ENCODE measurements at regions not wholly inside any gene's neighbourhood (a gene's known extent, or its start where the extent isn't known, plus 50 kb on each side); places are given as distances from the start of the nearest gene placed in this dataset.

DNA sequence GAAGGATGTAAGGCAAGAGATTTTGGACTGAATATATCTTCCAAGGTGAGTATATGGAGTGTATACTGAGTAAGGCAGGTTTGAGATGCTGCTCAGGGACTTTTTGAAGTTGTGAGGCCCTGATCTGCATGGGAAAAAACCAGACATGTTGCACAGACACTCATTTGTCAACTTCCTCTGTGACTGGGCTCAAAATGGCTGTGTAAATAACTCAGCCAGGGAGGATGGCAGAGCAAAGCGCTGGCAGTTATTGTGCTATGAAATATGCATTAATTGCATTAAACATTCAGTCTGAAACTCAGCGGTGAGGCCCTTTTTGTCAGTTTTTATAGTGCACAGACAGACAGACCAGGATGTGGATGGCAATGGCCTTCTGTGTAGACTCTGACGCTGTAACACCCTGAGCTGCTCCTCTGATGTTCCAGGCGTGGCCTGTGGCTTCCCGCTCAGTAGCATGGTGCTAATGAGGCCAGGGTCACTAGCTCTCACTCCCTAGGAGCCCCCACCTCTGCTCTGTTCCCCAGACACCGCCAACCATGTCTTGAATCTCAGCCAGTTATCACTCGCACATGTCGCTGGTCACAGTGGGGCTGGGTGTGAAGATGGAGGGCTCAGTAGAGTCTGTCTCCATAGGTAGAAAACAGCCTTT, 307.0 kb upstream of the PROX1 start:
- H3K4me3 ChIP-seq (ENCODE audit: low read length), result no peak overlapping the region
- TF ChIP-seq, protein P1, sequence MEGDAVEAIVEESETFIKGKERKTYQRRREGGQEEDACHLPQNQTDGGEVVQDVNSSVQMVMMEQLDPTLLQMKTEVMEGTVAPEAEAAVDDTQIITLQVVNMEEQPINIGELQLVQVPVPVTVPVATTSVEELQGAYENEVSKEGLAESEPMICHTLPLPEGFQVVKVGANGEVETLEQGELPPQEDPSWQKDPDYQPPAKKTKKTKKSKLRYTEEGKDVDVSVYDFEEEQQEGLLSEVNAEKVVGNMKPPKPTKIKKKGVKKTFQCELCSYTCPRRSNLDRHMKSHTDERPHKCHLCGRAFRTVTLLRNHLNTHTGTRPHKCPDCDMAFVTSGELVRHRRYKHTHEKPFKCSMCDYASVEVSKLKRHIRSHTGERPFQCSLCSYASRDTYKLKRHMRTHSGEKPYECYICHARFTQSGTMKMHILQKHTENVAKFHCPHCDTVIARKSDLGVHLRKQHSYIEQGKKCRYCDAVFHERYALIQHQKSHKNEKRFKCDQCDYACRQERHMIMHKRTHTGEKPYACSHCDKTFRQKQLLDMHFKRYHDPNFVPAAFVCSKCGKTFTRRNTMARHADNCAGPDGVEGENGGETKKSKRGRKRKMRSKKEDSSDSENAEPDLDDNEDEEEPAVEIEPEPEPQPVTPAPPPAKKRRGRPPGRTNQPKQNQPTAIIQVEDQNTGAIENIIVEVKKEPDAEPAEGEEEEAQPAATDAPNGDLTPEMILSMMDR (conservative IDR thresholded peaks at IDR 0.05; ENCODE audit: low read depth, low read length), result no peak
- no peak for DNase-seq (ENCODE audit: low read depth)

DNA sequence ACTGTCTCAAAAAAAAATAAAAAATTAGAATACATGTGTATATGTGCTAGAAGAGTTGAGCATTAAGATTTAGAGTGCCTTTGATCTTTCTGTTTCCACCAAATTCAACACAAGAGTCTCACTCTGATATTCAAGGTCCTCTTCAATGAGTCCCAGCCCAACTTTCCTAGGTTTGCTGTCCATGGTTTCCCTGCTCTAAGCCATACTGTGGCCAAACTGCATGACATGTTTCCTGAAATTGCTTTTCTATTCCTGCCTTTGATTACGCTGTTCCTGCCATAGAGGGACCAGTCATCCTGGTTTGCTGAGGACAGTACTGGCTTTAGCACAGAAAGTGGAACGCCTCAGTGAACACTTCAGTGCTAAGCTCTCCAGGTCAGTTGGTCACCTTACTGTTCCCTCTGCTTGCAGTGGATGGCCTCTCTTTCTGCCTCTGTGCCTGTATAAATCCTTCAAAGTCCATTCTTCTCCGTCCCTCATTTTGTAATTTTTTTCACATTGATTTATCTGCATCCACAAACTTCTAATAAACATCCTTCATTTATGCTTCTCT, 305.9 kb upstream of the PROX1 start:
- H3K4me3 ChIP-seq (ENCODE audit: low read length), result no peak overlapping the region
- no peak for DNase-seq (ENCODE audit: low read depth)
- TF ChIP-seq, protein P1 (conservative IDR thresholded peaks at IDR 0.05; ENCODE audit: low read depth, low read length), result no peak

DNA sequence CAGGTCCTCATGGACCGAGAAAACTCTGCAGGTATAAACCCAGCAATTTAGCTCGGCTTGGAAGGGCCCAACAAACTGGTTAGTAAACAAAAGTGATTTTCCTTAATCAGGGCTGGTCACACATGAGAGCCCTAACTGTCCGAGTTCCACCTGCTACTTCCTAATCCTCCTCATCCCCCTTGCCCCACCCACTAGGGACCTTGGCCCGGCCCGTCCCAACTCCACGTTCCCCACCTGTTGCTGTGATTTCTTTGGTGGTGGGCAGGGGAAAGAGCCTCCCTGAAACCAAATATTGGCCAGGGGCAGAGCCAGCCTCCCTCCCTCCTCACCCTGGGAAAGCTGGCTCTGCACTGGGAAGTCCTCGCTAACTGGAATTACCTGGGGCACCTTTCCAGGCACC, 304.2 kb upstream of the PROX1 start:
- no peak for DNase-seq (ENCODE audit: low read depth)
- TF ChIP-seq, protein P1 (conservative IDR thresholded peaks at IDR 0.05; ENCODE audit: low read depth, low read length), result no peak
- no peak overlapping the region for H3K4me3 ChIP-seq (ENCODE audit: low read length)

DNA sequence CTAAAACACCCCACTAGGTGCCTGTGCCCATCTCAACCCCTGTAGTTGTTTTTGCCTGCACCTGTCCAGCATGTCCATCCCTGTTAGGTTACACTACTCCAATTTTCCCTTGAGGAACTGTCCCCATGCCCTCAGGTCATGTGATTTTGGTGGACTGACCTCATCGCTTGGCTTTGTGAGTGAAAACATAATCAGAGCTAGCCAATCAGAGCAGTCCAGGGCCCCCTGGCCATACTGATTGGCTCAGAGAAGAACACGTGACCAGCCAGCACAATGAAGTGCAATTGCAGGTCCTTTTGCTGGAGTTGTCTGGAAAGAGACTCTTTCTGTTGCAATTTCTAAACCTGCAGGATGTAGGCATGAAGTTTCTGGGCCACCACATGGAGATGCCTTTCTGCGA, 303.3 kb upstream of the PROX1 start:
- no peak overlapping the region for H3K4me3 ChIP-seq (ENCODE audit: low read length)
- no peak for DNase-seq (ENCODE audit: low read depth)
- TF ChIP-seq, protein P1 (conservative IDR thresholded peaks at IDR 0.05; ENCODE audit: low read depth, low read length), result no peak

DNA sequence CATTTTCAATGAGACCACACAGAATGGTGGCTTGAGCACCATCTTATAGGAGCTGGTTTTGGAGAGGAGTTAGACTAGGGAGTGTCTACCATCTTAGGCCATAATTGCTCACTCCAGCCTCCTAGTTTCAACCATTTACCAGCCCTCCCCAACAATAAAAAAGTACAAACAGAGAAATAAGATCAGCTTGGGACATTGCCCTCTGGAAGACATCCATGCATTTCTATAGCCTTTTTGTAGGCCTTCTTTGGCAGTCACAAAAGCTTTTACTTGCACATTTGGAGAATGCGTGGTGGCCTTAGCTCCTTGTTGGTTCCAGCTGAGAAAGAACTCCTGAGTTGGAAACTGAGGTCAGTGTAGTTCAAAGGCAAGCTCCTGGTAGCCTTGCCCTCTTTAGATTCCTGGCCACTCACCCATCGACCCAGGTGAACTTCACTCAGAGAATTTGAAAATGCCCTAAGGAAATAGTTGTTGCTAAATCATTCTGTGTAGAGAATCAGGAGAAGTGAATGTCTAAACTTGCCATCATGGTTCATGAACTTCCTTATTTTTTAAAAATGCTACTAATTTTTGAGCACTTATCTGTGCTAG, 301.7 kb upstream of the PROX1 start:
- TF ChIP-seq, protein P1 (conservative IDR thresholded peaks at IDR 0.05; ENCODE audit: low read depth, low read length), result no peak
- H3K4me3 ChIP-seq (ENCODE audit: low read length), result no peak overlapping the region
- DNase-seq (ENCODE audit: low read depth), result no peak

DNA sequence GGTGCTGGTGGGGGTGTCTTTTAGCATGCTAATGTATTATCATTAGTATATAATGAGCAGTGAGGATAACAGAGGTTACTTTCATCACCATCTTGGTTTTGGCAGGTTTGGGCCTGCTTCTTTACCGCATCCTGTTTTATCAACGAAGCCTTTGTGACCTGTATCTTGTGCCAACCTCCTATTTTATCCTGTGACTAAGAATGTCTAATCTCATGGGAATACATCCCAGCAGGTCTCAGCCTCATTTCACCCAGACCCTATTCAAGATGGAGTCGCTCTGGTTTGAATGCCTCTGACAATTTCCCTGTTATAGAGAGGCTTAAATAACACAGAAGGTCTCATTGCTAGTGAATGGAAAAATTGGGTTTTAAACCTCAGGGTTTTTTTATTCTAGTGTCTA, 300.8 kb upstream of the PROX1 start:
- H3K4me3 ChIP-seq (ENCODE audit: low read length), result no peak overlapping the region
- TF ChIP-seq, protein P1 (conservative IDR thresholded peaks at IDR 0.05; ENCODE audit: low read depth, low read length), result no peak

DNA sequence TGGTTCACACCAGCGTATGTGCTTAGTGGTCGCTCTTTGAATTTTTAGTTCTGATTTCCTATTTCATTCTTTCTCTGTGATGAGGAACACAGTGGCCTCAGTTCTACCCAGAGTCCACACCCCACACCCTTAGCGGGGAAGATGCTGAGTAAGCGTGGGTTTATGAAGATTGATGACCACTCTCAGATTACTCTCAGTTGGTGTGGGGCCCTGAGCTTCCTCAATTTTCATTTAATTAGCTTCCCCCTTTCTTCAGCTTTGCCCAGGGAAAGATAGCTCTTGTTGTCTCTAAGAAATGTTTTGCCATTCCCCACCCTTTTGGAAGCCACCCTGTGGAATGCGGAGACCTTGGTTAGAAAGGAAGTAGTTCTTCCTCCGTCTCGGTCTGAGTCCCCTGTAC, 299.9 kb upstream of the PROX1 start:
- H3K4me3 ChIP-seq (ENCODE audit: low read length), result no peak overlapping the region
- no peak for DNase-seq (ENCODE audit: low read depth)
- TF ChIP-seq, protein P1 (conservative IDR thresholded peaks at IDR 0.05; ENCODE audit: low read depth, low read length), result no peak

More for the DNA sequence above, 300.8 kb upstream of the PROX1 start:
- DNase-seq (ENCODE audit: low read depth), result no peak

Measured in retinal pigment epithelial cell (primary cell).